SK-N-SH (cell line): ENCODE measurements at regions not wholly inside any gene's neighbourhood (a gene's known extent, or its start where the extent isn't known, plus 50 kb on each side); places are given as distances from the start of the nearest gene placed in this dataset.
"Not testable (repeated sequence)": the region's sequence is repeated elsewhere in the genome, so short reads cannot be mapped to it uniquely, and the experiment has no call there.

Experiments used
- CTCF ChIA-PET: fragments of 300-600, 350-600 bp; formaldehyde crosslinking; extraction: SDS; loops from one replicate; lab custom pipeline; 2021; lab: Yijun Ruan, JAX
- POLR2A ChIA-PET: fragments of 350-600 bp; sonication (Branson Sonifier 250); formaldehyde crosslinking; extraction: SDS; loops from one replicate; lab custom pipeline; 2020; ENCODE audit warnings: antibody characterized with exemption, inconsistent platforms; lab: Yijun Ruan, JAX
- DNase-seq: peaks from one replicate; pipeline ENCODE4 v3.0.0; 2012
- H2AFZ ChIP-seq: fragments of 200-600 bp; sonication (generic); 2 replicates; pipeline ENCODE4 v1.8.1; 2016; ENCODE audit warnings: antibody characterized with exemption, mild to moderate bottlenecking, low read depth
- H3F3A ChIP-seq: fragments of 200-600 bp; sonication (generic); replicated peaks from 2 replicates; pipeline ENCODE3; 2016; ENCODE audit warnings: antibody characterized with exemption, mild to moderate bottlenecking; ENCODE audit not compliant: insufficient read depth
- H3K27ac ChIP-seq, 2 experiments: fragments of 200-500 bp in 1 of 2; fragments of 200-600 bp in 1 of 2; sonication (Bioruptor generic) in 1 of 2; sonication (generic), shearing (Covaris generic) in 1 of 2; 2 replicates each; pipeline versions ENCODE4 v1.5.1 to v1.6.1; 2014 to 2016; ENCODE audit warnings: low read depth in 2 of 2, inconsistent platforms in 1 of 2, low read length in 1 of 2, mild to moderate bottlenecking in 1 of 2, mixed read lengths in 1 of 2
- H3K27me3 ChIP-seq: fragments of 200-600 bp; sonication (generic), shearing (Covaris generic); 2 replicates; pipeline ENCODE4 v1.6.1; 2016; ENCODE audit warnings: mixed run types; ENCODE audit not compliant: insufficient read depth
- H3K36me3 ChIP-seq, 2 experiments: fragments of 200-500 bp in 1 of 2; fragments of 200-600 bp in 1 of 2; sonication (Bioruptor generic) in 1 of 2; sonication (generic) in 1 of 2; replicated peaks in 1 of 2; 2 replicates each; pipeline versions ENCODE3 to v1.5.1; 2014 to 2016; ENCODE audit warnings: low read length in 1 of 2, mild to moderate bottlenecking in 1 of 2; ENCODE audit not compliant: insufficient read depth in 2 of 2, control insufficient read depth in 1 of 2
- H3K4me1 ChIP-seq, 2 experiments: fragments of 200-500 bp in 1 of 2; fragments of 200-600 bp in 1 of 2; sonication (Bioruptor generic) in 1 of 2; sonication (generic), shearing (Covaris generic) in 1 of 2; 2 replicates each; pipeline versions ENCODE4 v1.5.1 to v1.6.1; 2014 to 2016; ENCODE audit warnings: low read depth in 1 of 2, low read length in 1 of 2, mixed run types in 1 of 2; ENCODE audit not compliant: insufficient read depth in 2 of 2, control insufficient read depth in 1 of 2
- H3K4me2 ChIP-seq: fragments of 200-600 bp; sonication (generic), shearing (Covaris generic); 2 replicates; pipeline ENCODE4 v1.6.1; 2017; ENCODE audit warnings: mixed run types
- H3K4me3 ChIP-seq, 2 experiments: fragments of 200-500 bp in 1 of 2; fragments of 200-600 bp in 1 of 2; sonication (Bioruptor generic) in 1 of 2; sonication (generic), shearing (Covaris generic) in 1 of 2; 2 replicates each; pipeline versions ENCODE4 v1.5.1 to v1.8.1; 2014 to 2016; ENCODE audit warnings: low read depth in 2 of 2, inconsistent platforms in 1 of 2, low read length in 1 of 2, mild to moderate bottlenecking in 1 of 2, mixed read lengths in 1 of 2, moderate library complexity in 1 of 2
- H3K79me2 ChIP-seq: fragments of 200-600 bp; sonication (generic); 2 replicates; pipeline ENCODE4 v1.8.1; 2017; ENCODE audit warnings: mild to moderate bottlenecking; ENCODE audit not compliant: insufficient read depth
- H3K9ac ChIP-seq: fragments of 200-600 bp; sonication (generic); 2 replicates; pipeline ENCODE4 v1.6.1; 2017; ENCODE audit warnings: mixed run types
- H3K9me2 ChIP-seq: fragments of 200-600 bp; sonication (generic); 2 replicates; pipeline ENCODE4 v1.6.1; 2017; ENCODE audit warnings: mixed run types
- H3K9me3 ChIP-seq: fragments of 200-600 bp; sonication (generic); 2 replicates; pipeline ENCODE4 v1.6.1; 2017; ENCODE audit warnings: mixed run types, mild to moderate bottlenecking, moderate library complexity
- H4K20me1 ChIP-seq: fragments of 200-600 bp; sonication (generic); 2 replicates; pipeline ENCODE4 v1.6.1; 2017; ENCODE audit warnings: mild to moderate bottlenecking, mixed run types; ENCODE audit not compliant: insufficient read depth
- WGBS: methylation state at CpG from one replicate; pipeline ENCODE4 v1.1.6; 2017; ENCODE audit warnings: low lambda C conversion rate; 5-methylcytosine and 5-hydroxymethylcytosine counted together

DNA sequence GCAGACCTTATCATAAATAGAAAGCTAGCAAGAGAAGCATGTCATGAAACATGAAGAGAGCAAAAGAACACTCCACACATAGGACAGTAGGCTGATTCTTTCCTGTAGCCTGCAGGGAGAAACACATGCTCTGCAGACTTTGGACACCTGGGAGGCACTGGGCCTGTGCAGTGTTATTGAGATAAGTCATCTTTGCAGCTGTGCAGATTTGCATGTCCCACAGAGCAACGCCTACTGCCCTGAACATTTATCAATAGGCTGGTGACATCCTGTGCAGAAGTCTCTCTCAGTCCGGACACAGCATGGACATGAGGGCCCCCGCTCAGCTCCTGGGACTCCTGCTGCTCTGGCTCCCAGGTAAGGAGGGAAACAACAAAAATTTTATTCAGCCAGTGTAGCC is 1277.1 kb downstream of the RPIA start:
- H3K4me3 ChIP-seq, POLR2A ChIA-PET, DNase-seq, H3K9me2 ChIP-seq, H3K79me2 ChIP-seq, H3F3A ChIP-seq, H3K27me3 ChIP-seq, H3K4me1 ChIP-seq, H2AFZ ChIP-seq, H3K9ac ChIP-seq, H4K20me1 ChIP-seq, CTCF ChIA-PET, H3K4me2 ChIP-seq, H3K9me3 ChIP-seq, H3K27ac ChIP-seq, H3K36me3 ChIP-seq: not testable (repeated sequence)
- WGBS: 0% methylated on average over 3 of the region's 3 CpGs

DNA sequence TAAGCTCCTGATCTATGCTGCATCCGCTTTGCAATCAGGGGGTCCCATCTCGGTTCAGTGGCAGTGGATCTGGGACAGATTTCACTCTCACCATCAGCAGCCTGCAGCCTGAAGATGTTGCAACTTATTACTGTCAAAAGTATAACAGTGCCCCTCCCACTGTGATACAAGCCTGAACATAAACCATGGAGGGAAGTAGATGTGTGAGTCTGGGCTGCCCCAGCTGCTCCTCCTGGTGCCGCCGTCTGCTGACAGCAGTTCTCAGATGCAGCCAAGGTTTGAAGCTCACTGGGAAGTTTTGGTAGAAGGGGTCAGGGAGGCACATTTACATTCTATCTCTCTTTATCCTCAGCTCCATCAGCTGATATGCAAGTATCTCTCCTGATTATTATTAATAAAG is 1277.7 kb downstream of the RPIA start:
- H2AFZ ChIP-seq, CTCF ChIA-PET, POLR2A ChIA-PET, H3K4me2 ChIP-seq, H3K27me3 ChIP-seq, DNase-seq, H3K4me1 ChIP-seq, H3K9ac ChIP-seq, H3K79me2 ChIP-seq, H3K9me2 ChIP-seq, H3K36me3 ChIP-seq, H3K4me3 ChIP-seq, H3K27ac ChIP-seq, H3K9me3 ChIP-seq, H3F3A ChIP-seq, H4K20me1 ChIP-seq: not testable (repeated sequence)
- 0% methylated on average over 3 of the region's 4 CpGs for WGBS

DNA sequence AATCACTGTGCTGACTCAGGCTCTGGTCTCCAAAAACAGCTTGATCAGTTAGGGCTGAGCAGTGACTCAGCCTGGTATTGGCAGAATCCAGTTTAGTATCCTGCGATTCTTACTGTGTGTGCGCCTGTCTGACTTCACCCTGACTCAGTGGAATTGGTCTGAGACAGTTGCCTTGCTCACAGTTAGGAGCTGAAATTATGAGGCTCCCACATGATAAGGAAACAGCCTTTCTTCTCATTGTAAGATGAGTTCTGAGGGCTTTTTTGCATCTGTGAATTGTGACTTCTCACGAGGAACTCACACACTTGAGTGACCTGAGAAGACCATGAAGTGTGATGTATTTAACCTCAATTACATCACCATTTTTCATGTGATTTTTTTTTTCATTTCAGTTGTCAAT is 1282.4 kb downstream of the RPIA start:
- H3K4me3 ChIP-seq, DNase-seq, H3K27ac ChIP-seq, POLR2A ChIA-PET, H3K9ac ChIP-seq, H2AFZ ChIP-seq, H3K4me2 ChIP-seq, H3K4me1 ChIP-seq, H3K9me2 ChIP-seq, H3F3A ChIP-seq, H3K9me3 ChIP-seq, H3K27me3 ChIP-seq, H3K79me2 ChIP-seq, H3K36me3 ChIP-seq, CTCF ChIA-PET, H4K20me1 ChIP-seq: not testable (repeated sequence)
- WGBS: 4% methylated on average over 3 of the region's 3 CpGs

- H3K4me1 ChIP-seq, H3K4me2 ChIP-seq, H4K20me1 ChIP-seq, H2AFZ ChIP-seq, H3K36me3 ChIP-seq, H3F3A ChIP-seq, H3K27me3 ChIP-seq, POLR2A ChIA-PET, H3K9me3 ChIP-seq, H3K4me3 ChIP-seq, H3K9ac ChIP-seq, H3K9me2 ChIP-seq, DNase-seq, H3K27ac ChIP-seq, H3K79me2 ChIP-seq, CTCF ChIA-PET: not testable (repeated sequence)
- 0% methylated on average over 2 of the region's 2 CpGs for WGBS
These were observed 1288.5 kb downstream of the RPIA start for GRCh38 chr2:89979826-89980537.

DNA sequence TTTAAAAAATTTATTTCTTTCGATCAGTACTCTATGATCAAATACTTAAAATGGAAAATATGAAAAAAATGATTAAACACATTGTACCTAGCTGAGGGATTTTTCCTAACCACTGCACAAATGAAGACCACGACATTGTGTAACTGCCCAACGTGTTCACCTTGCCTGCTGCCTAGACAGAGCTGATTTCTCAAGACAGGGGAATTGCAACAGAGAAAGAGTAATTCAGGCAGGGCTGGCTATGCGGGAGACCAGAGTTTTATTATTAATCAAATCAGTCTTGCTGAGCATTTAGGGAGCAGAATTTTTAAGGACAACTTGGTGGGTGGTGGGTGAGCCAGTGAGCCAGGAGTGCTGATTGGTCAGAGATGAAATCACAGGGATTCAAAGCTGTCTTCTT is 1290.8 kb downstream of the RPIA start:
- H3K27me3 ChIP-seq, POLR2A ChIA-PET, H3K9me3 ChIP-seq: not testable (repeated sequence)

DNA sequence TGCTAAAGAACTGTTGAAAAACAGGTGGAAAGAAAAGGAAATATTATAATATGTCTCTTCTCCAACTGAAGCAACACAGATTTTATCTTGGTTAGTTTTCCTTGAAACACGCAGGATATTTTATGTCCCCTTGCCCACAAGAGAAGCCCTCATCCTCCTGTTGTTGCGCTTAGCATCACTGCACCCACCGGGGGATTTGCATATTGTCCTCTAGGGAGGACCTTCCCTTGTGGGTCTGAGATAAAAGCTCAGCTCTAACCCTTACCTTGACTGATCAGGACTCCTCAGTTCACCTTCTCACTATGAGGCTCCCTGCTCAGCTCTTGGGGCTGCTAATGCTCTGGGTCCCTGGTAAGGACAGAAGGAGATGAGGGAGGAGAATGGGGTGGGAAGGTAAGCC is 1294.2 kb downstream of the RPIA start:
- H3F3A ChIP-seq, POLR2A ChIA-PET: not testable (repeated sequence)

More for the DNA sequence above, 1290.8 kb downstream of the RPIA start:
- H3K9me2 ChIP-seq, H3K9ac ChIP-seq, H3F3A ChIP-seq, H3K4me3 ChIP-seq, H3K4me1 ChIP-seq, H4K20me1 ChIP-seq, H2AFZ ChIP-seq, H3K36me3 ChIP-seq, H3K27ac ChIP-seq, H3K4me2 ChIP-seq, DNase-seq, CTCF ChIA-PET, H3K79me2 ChIP-seq: not testable (repeated sequence)
- 2% methylated on average over 4 of the region's 4 CpGs for WGBS

More for the DNA sequence above, 1294.2 kb downstream of the RPIA start:
- H3K27ac ChIP-seq, H3K4me3 ChIP-seq, H3K9me2 ChIP-seq, H3K4me1 ChIP-seq, H2AFZ ChIP-seq, H3K79me2 ChIP-seq, H3K9ac ChIP-seq, H3K4me2 ChIP-seq, DNase-seq, H3K9me3 ChIP-seq, H3K27me3 ChIP-seq, CTCF ChIA-PET, H4K20me1 ChIP-seq, H3K36me3 ChIP-seq: not testable (repeated sequence)
- no CpG with 5 or more reads among the region's 3 CpGs for WGBS
